Left ventricle myocardium inferior (tissue), 1 donor: ENCODE measurements at regions not wholly inside any gene's neighbourhood (a gene's known extent, or its start where the extent isn't known, plus 50 kb on each side); places are given as distances from the start of the nearest gene placed in this dataset.

Experiments
- DNase-seq: peaks from one replicate; pipeline ENCODE4 v3.0.0-alpha.2; 2020
- H3K27ac ChIP-seq: fragments of 200-600 bp; replicated peaks from 2 replicates; pipeline ENCODE4 v1.8.0; 2021
- H3K27me3 ChIP-seq: fragments of 200-600 bp; 2 replicates; pipeline ENCODE4 v1.8.0; 2021; ENCODE audit warnings: low read depth
- H3K36me3 ChIP-seq: fragments of 200-600 bp; 2 replicates; pipeline ENCODE4 v1.8.0; 2021
- H3K4me1 ChIP-seq: fragments of 200-600 bp; 2 replicates; pipeline ENCODE4 v1.8.0; 2021
- H3K4me3 ChIP-seq: fragments of 200-600 bp; 2 replicates; pipeline ENCODE4 v1.8.0; 2021; ENCODE audit warnings: mild to moderate bottlenecking, moderate library complexity
- H3K9me3 ChIP-seq: fragments of 200-600 bp; replicated peaks from 2 replicates; pipeline ENCODE4 v1.8.0; 2021
- intact Hi-C: fragments of 100-400 bp; cut with micrococcal nuclease; formaldehyde crosslinking; loops from one replicate; pipeline ENCODE4 v1.11.0; 2022
- TF ChIP-seq, protein P1 (sequence below): fragments of 200-600 bp; IDR thresholded peaks from 2 replicates; pipeline ENCODE4 v1.8.0; 2021; ENCODE audit warnings: antibody characterized with exemption, mild to moderate bottlenecking, borderline replicate concordance
- donor health status: DM: no; HTN: yes; CAD: no; lungs with severe emphysema.

DNA sequence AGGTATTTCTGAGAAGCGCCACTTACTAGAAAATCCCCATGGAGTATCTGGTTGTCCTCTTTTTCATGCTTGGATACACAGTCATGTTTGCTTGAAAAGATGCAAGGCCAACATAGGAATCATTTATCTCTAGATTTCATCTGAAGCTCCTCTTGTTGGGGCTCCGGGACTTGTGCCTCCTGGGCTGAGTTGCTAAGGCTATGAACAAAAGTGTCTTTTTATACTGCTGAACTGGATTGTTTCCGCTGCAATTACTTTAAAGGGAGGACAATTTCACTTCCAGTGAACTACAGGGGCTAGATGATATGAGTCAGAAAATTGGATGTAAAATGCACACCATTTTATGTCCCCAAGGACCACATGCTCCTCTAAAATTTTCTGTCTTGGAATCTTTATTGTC lies 114.1 kb downstream of the TNFSF13B start:
- no peaks in the 10 kb centered on the region for H3K4me1 ChIP-seq
- H3K27me3 ChIP-seq = no peaks in the 10 kb centered on the region
- intact Hi-C loops = no loop called here
- no peaks in the 10 kb centered on the region for H3K36me3 ChIP-seq
- H3K4me3 ChIP-seq = no peak overlapping the region
- no peak for DNase-seq
- H3K27ac ChIP-seq = no peak overlapping the region
- TF ChIP-seq, protein P1, sequence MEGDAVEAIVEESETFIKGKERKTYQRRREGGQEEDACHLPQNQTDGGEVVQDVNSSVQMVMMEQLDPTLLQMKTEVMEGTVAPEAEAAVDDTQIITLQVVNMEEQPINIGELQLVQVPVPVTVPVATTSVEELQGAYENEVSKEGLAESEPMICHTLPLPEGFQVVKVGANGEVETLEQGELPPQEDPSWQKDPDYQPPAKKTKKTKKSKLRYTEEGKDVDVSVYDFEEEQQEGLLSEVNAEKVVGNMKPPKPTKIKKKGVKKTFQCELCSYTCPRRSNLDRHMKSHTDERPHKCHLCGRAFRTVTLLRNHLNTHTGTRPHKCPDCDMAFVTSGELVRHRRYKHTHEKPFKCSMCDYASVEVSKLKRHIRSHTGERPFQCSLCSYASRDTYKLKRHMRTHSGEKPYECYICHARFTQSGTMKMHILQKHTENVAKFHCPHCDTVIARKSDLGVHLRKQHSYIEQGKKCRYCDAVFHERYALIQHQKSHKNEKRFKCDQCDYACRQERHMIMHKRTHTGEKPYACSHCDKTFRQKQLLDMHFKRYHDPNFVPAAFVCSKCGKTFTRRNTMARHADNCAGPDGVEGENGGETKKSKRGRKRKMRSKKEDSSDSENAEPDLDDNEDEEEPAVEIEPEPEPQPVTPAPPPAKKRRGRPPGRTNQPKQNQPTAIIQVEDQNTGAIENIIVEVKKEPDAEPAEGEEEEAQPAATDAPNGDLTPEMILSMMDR = no peak
- H3K9me3 ChIP-seq = peaks cover 4% of the 10 kb centered on the region

DNA sequence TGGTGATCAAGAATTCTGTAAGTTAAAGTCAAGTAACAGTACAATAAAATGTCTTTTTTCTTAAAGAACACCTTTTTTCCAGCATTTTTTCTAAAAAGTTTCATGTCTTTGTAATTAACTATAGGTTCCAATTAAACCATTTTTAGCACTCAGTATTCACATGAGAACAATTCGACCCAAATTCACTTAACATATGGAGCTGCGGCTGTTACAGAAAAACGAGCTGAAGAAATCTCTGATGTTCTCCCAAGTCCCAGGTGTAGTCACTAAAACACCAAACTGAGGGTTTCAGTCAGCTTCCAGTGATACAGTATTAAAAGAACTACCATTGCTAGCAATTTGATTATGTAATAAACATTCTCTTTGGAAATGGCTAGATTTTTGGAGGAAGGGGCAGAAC lies 117.6 kb downstream of the TNFSF13B start:
- no peaks in the 10 kb centered on the region for H3K27me3 ChIP-seq
- TF ChIP-seq, protein P1 = no peak
- no peaks in the 10 kb centered on the region for H3K36me3 ChIP-seq
- H3K4me3 ChIP-seq = no peak overlapping the region
- H3K4me1 ChIP-seq = no peaks in the 10 kb centered on the region
- DNase-seq = no peak
- H3K9me3 ChIP-seq = no peaks in the 10 kb centered on the region
- no peak overlapping the region for H3K27ac ChIP-seq
- intact Hi-C loops = no loop called here

DNA sequence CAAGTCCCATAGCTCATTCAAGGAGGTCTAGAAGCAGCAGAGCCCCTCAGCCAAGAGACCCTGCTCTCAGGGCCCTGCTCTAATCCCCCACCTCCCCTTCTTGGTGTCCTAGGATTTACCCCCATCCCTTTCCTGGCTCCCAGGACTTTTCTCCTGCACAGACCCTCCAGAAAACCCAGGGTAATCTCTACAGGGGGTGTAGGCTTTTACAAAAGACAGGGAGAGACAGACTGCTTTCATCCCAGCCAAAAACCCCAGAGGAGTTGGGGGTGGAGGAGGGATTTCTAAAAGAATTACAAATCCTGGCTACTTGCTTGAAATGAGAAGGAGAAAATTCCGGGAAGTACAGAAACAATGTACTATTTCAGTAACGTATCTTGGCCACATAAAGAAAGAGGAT lies 133.3 kb downstream of the TNFSF13B start:
- H3K27me3 ChIP-seq = no peaks in the 10 kb centered on the region
- intact Hi-C loops = no loop called here
- H3K36me3 ChIP-seq = no peaks in the 10 kb centered on the region
- no peak overlapping the region for H3K4me3 ChIP-seq
- H3K4me1 ChIP-seq = no peaks in the 10 kb centered on the region
- no peaks in the 10 kb centered on the region for H3K9me3 ChIP-seq
- H3K27ac ChIP-seq = no peak overlapping the region
- TF ChIP-seq, protein P1 = no peak
- DNase-seq = no peak

DNA sequence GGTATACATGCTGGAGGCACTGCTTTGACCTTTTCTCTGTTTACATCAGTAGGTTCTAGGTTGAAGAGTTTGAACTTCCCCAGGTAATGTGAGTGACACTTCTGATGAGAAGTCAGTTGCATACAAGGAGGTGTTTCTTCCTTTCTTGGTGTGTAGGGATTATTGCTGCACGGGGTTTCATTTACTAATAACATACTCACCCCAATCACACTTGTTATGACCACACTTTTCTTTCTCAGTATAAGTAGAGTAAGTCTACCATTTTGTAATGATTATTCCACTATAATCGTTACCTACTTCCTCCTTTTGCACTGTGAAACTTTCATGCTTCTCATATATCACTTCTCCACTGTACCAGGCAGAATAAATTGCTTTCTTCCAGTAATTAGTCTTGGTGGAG lies 138.0 kb downstream of the TNFSF13B start:
- H3K27me3 ChIP-seq = no peaks in the 10 kb centered on the region
- TF ChIP-seq, protein P1 = no peak
- no peaks in the 10 kb centered on the region for H3K4me1 ChIP-seq
- DNase-seq = no peak
- no peak overlapping the region for H3K27ac ChIP-seq
- H3K4me3 ChIP-seq = no peak overlapping the region
- intact Hi-C loops = no loop called here
- no peaks in the 10 kb centered on the region for H3K36me3 ChIP-seq
- no peaks in the 10 kb centered on the region for H3K9me3 ChIP-seq

DNA sequence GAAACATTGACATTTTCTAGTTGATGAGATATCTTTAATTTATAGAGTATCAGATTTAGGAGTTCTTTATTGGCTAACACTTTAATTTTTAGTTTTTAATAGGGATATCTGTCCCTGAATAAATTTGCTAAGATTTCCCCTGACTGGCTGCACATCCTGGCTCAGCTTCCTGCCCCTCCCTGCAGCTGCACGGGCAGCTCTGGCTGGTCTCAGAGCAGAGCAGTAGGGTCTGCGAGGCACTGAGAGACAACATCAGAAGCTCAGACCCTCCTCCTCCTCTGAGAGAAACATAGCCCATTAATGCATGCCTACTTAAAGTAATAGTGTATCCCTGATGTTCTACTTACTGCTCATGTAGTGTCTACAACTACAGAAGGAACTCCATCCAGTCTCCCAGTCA lies 139.2 kb downstream of the TNFSF13B start:
- Histone ChIP-seq H3K9me3 (no peaks in the 10 kb centered on the region), H3K27me3 (no peaks in the 10 kb centered on the region), H3K27ac (no peak overlapping the region), H3K4me3 (no peak overlapping the region), H3K36me3 (no peaks in the 10 kb centered on the region), H3K4me1 (no peaks in the 10 kb centered on the region)
- intact Hi-C loops = no loop called here
- TF ChIP-seq, protein P1 = no peak
- DNase-seq = no peak

DNA sequence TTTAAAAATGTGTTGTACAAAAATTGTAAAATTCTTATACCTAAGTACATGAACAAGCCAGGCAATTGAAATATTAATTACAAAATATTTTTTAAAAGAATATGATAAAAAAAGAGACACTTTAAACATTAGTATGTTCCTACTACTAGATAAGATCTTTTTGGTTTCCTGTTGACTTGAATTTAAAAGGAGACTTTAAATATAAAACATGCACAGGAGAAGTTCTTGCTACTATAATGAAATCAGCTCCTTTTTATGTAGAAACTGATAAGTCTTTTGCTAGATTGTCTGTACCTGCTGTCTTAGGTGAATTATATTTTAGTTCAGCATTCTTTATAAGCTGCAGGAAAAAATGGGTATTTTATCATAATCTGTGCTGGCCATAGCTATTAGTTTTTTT lies 140.2 kb downstream of the TNFSF13B start:
- H3K4me1 ChIP-seq = no peaks in the 10 kb centered on the region
- H3K4me3 ChIP-seq = no peak overlapping the region
- TF ChIP-seq, protein P1 = no peak
- no peaks in the 10 kb centered on the region for H3K27me3 ChIP-seq
- no peak for DNase-seq
- H3K9me3 ChIP-seq = no peaks in the 10 kb centered on the region
- no peak overlapping the region for H3K27ac ChIP-seq
- intact Hi-C loops = no loop called here
- H3K36me3 ChIP-seq = no peaks in the 10 kb centered on the region
